Ectodermal cell (in vitro differentiated cells): ENCODE measurements at regions not wholly inside any gene's neighbourhood (a gene's known extent, or its start where the extent isn't known, plus 50 kb on each side); places are given as distances from the start of the nearest gene placed in this dataset.

Experiments
- H3K27ac ChIP-seq: 2 replicates; pipeline ENCODE4 v1.7.0; 2013; ENCODE audit warnings: mild to moderate bottlenecking, low read depth, low read length; ENCODE audit not compliant: insufficient read depth, poor library complexity, severe bottlenecking
- H3K27me3 ChIP-seq: 2 replicates; pipeline ENCODE4 v1.7.0; 2013; ENCODE audit warnings: mild to moderate bottlenecking, low read length; ENCODE audit not compliant: insufficient read depth, control insufficient read depth, poor library complexity, severe bottlenecking
- H3K36me3 ChIP-seq: one replicate; pipeline ENCODE4 v1.7.0; 2013; ENCODE audit warnings: low read length; ENCODE audit not compliant: control insufficient read depth, insufficient read depth
- H3K4me1 ChIP-seq: one replicate; pipeline ENCODE4 v1.7.0; 2013; ENCODE audit warnings: low read length; ENCODE audit not compliant: control insufficient read depth, insufficient read depth
- H3K4me3 ChIP-seq: 2 replicates; pipeline ENCODE4 v1.7.0; 2013; ENCODE audit warnings: low read depth, low read length, control low read depth; ENCODE audit not compliant: insufficient read depth
- H3K9me3 ChIP-seq: 2 replicates; pipeline ENCODE4 v1.7.0; 2013; ENCODE audit warnings: mild to moderate bottlenecking, low read length, moderate library complexity; ENCODE audit not compliant: control insufficient read depth
- WGBS, 2 experiments: methylation state at CpG; one replicate each; pipeline ENCODE4 v1.1.7; 2013; ENCODE audit warnings: missing lambda C conversion rate in 2 of 2; 5-methylcytosine and 5-hydroxymethylcytosine counted together

- Histone ChIP-seq H3K4me1 (peaks cover 3% of the 10 kb centered on the region), H3K36me3 (no peaks in the 10 kb centered on the region), H3K9me3 (no peaks in the 10 kb centered on the region), H3K4me3 (no peak overlapping the region), H3K27ac (no peak overlapping the region), H3K27me3 (no peaks in the 10 kb centered on the region)
- 92 to 100% methylated on average over 1 of the region's 1 CpG for WGBS, 2 experiments
Observed at GRCh38 chr5:34539183-34539582, 116.9 kb upstream of the RAI14 start.

DNA sequence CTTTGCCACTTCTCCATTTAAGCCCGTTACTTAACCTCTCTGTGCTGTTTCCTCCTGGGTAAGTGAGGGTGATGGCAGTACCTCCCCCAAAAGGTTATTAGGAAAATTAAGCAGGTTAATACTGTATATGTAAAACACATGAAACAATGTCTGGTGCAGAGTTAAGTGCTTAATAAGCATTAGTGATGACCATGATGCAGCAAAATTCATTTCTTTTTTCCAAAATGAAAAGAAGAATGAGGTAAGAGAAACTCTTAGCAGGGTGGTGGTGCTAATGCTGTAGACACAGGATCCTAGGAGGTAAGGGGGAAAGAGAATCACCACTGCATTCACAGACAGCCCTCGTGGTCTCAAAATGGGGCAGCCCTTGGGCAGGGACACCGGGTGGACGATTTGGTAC is 115.1 kb upstream of the RAI14 start:
- Histone ChIP-seq H3K27me3 (no peaks in the 10 kb centered on the region), H3K27ac (no peak overlapping the region), H3K9me3 (no peaks in the 10 kb centered on the region), H3K4me3 (no peak overlapping the region), H3K4me1 (peaks cover 3% of the 10 kb centered on the region), H3K36me3 (no peaks in the 10 kb centered on the region)
- WGBS, 2 experiments = 95 to 100% methylated on average over 3 to 4 of the region's 4 CpGs

DNA sequence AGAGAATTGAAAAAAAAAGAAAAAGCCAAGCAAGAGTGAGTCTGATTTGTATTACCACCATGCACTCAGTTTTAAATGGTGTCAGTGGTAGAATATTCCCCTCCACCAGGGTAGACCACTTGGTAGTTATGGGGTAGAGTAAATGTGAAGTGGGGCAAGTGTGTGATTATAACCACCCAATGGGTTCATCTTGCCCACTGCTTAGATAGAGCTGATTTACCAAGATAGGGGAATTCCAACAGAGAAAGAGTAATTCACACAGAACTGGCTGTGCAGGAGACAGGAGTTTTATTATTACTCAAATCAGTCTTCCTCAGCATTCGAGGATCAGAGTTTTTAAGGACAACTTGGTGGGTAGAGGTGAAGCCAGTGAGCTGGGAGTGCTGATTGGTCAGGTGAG is 113.3 kb upstream of the RAI14 start:
- no peaks in the 10 kb centered on the region for H3K27me3 ChIP-seq
- no peaks in the 10 kb centered on the region for H3K9me3 ChIP-seq
- no peak overlapping the region for H3K4me3 ChIP-seq
- H3K27ac ChIP-seq = no peak overlapping the region
- WGBS, 2 experiments = 90 to 97% methylated on average over 1 of the region's 1 CpG
- H3K36me3 ChIP-seq = no peaks in the 10 kb centered on the region
- H3K4me1 ChIP-seq = peaks cover 3% of the 10 kb centered on the region

- Histone ChIP-seq H3K4me3 (no peak overlapping the region), H3K27ac (no peak overlapping the region), H3K9me3 (no peaks in the 10 kb centered on the region), H3K27me3 (no peaks in the 10 kb centered on the region), H3K4me1 (peaks cover 3% of the 10 kb centered on the region), H3K36me3 (no peaks in the 10 kb centered on the region)
- 0% methylated on average over 1 of the region's 1 CpG for WGBS, 2 experiments
Observed at GRCh38 chr5:34543687-34544086, 112.4 kb upstream of the RAI14 start.

- Histone ChIP-seq H3K36me3 (no peaks in the 10 kb centered on the region), H3K27ac (no peak overlapping the region), H3K27me3 (no peaks in the 10 kb centered on the region), H3K9me3 (no peaks in the 10 kb centered on the region), H3K4me1 (peaks cover 3% of the 10 kb centered on the region), H3K4me3 (no peak overlapping the region)
- no CpG with 5 or more reads among the region's 1 CpG for WGBS, 2 experiments
Observed at GRCh38 chr5:34544403-34544802, 111.7 kb upstream of the RAI14 start.

- H3K4me3 ChIP-seq = no peak overlapping the region
- peaks cover 3% of the 10 kb centered on the region for H3K4me1 ChIP-seq
- no peaks in the 10 kb centered on the region for H3K9me3 ChIP-seq
- H3K27ac ChIP-seq = no peak overlapping the region
- no peaks in the 10 kb centered on the region for H3K36me3 ChIP-seq
- H3K27me3 ChIP-seq = no peaks in the 10 kb centered on the region
- WGBS, 2 experiments = 88 to 92% methylated on average over 3 of the region's 3 CpGs
Observed at GRCh38 chr5:34545164-34545563, 111.0 kb upstream of the RAI14 start.

DNA sequence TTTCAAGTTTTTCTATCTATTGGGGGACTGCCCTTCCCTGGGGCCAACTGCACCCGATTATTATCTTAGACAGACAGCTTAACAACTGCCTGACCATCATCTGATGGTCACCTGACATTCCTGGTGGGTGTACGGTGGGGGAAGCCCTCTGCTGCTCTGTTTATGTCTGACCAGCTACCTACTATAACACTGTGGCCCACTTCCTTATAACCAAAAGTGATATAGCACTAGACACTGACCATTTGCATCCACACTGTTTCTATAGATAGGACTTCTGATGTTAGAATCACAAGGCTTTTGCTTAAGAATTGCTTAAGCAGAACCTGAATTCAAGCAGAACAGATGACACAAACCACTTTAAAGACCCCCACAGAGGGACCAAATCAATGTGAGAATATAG is 110.5 kb upstream of the RAI14 start:
- Histone ChIP-seq H3K27ac (no peak overlapping the region), H3K4me1 (peaks cover 3% of the 10 kb centered on the region), H3K9me3 (no peaks in the 10 kb centered on the region), H3K4me3 (no peak overlapping the region), H3K27me3 (no peaks in the 10 kb centered on the region), H3K36me3 (no peaks in the 10 kb centered on the region)
- WGBS, 2 experiments = 89 to 95% methylated on average over 2 of the region's 2 CpGs

- Histone ChIP-seq H3K27me3 (no peaks in the 10 kb centered on the region), H3K27ac (no peak overlapping the region), H3K9me3 (no peaks in the 10 kb centered on the region), H3K36me3 (no peaks in the 10 kb centered on the region), H3K4me3 (no peak overlapping the region), H3K4me1 (no peaks in the 10 kb centered on the region)
- 92 to 97% methylated on average over 2 of the region's 2 CpGs for WGBS, 2 experiments
Observed at GRCh38 chr5:34547300-34548085, 108.6 kb upstream of the RAI14 start.

GRCh38 chr5:34548086-34548403 is 108.1 kb upstream of the RAI14 start:
- Histone ChIP-seq H3K36me3 (no peaks in the 10 kb centered on the region), H3K4me1 (no peaks in the 10 kb centered on the region), H3K27me3 (no peaks in the 10 kb centered on the region), H3K4me3 (no peak overlapping the region), H3K27ac (no peak overlapping the region), H3K9me3 (no peaks in the 10 kb centered on the region)
- WGBS, 2 experiments = 55 to 74% methylated on average over 1 of the region's 1 CpG

- Histone ChIP-seq H3K27me3 (no peaks in the 10 kb centered on the region), H3K4me1 (no peaks in the 10 kb centered on the region), H3K9me3 (no peaks in the 10 kb centered on the region), H3K27ac (no peak overlapping the region), H3K36me3 (no peaks in the 10 kb centered on the region), H3K4me3 (no peak overlapping the region)
- 96 to 98% methylated on average over 2 of the region's 2 CpGs for WGBS, 2 experiments
Observed at GRCh38 chr5:34550247-34550646, 105.9 kb upstream of the RAI14 start.

DNA sequence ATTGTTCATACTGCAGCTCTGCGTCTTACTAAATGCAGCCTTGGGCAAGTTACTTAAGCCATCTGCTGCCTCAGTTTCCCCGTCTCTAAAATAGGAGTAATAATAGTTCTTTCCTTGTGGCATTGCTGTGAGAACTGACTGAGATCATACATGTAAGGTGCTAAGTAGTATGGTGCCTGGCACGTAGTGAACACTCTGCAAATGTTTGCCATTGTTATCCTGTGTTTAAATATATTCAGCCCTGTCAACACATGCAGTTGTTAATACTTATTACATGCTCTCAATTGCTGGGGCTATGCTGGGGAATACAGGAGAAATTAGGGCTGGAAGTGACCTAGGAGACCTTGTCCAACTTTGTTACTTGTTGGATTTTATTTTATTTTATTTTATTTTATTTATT is 105.2 kb upstream of the RAI14 start:
- Histone ChIP-seq H3K27me3 (no peaks in the 10 kb centered on the region), H3K4me3 (no peak overlapping the region), H3K36me3 (no peaks in the 10 kb centered on the region), H3K9me3 (no peaks in the 10 kb centered on the region), H3K4me1 (no peaks in the 10 kb centered on the region), H3K27ac (no peak overlapping the region)
- 29 to 32% methylated on average over 3 of the region's 3 CpGs for WGBS, 2 experiments
